HG02943 (cell line): ENCODE measurements at regions not wholly inside any gene's neighbourhood (a gene's known extent, or its start where the extent isn't known, plus 50 kb on each side); places are given as distances from the start of the nearest gene placed in this dataset.

ENCODE experiments used
- ATAC-seq: cut with Tn5 transposase; IDR thresholded peaks from one replicate; pipeline ENCODE4 v1.9.1; 2021; ENCODE audit warnings: mild to moderate bottlenecking, low read depth, moderate library complexity; ENCODE audit not compliant: unreplicated experiment

DNA sequence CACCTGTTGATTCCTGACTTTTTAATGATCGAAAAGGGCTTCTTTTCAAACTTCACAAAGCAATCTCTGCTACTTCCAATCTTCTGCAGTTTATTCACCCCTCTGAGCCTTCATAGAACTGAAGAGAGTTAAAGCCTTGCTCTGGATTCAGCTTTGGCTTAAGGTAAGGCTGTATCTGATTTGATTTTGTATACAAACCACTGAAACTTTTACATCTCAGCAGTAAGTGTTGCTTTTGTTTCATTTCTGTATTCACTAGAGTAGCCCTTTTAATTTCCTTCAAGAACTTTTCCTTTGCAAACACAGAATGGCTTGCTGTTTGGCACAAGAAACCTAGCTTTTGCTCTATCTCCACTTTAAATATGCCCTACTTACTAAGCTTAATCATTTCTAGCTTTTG lies 1193.0 kb upstream of the GBE1 start:
- no peak for ATAC-seq

DNA sequence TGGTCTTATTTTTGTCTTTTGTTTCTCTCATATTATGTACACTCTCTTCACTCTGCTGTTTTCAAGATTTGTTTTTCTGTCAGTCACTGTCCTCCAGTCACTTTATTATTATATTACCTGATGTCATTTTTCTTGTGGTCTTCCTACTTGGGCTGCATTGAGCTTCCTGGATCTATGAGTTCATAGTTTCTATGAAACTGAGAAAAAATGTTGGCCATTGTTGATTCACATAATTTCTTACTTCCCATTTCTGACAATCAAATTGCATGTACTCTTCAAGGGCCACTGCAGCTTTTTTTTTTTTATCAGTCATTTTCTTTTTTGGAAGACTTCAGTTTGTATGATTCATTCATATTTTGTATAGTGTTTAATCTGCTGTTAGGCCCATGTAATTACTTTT lies 1180.6 kb upstream of the GBE1 start:
- ATAC-seq = no peak

DNA sequence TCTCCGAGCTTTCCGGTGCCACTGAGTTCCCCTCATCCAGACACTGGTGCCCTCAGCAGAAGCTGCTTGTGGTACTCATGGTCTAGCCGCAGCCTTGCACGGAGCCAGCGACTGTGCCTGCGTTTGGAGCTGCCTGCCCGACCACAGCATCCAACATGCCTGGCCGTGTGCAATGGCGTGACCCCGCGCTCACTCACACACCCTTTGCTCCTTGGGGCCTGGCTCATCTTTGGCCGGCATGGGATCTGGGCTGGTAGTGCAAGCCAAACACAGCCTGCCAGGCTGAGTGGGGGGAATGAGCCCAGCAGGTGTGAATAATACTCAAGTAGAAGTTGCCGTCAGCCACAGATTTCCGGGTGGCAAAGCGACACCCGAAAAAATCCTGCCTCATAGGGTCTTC lies 1178.7 kb upstream of the GBE1 start:
- no peak for ATAC-seq

DNA sequence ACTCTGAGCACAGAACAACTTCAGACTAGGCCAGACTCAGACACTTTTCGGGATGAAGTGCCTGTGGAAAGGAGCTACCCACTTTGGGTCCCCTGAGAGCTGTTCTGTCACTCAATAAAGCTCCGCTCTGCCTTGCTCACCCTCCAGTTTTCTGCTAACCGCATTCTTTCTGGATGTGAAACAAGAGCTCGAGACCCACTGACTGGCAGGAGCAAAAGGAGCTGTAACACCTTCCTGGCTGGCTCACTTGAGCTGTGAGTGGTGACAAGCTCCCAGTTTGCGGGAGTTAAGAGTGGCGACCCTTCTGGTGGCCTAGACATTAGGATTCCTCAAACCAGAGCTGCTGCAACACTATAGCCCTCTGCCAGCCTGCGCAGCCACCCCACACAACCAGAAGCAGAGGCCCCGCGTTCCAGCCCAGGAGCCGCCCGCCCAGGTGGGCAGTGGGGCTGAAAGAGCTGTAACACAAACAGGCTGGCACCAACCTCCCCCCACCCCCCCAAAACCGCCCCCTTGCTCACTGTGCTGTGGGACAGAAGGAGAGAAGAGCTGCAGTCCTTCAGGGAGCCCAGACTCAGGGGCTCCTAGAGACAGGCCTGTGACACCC lies 1178.1 kb upstream of the GBE1 start:
- ATAC-seq = no peak

DNA sequence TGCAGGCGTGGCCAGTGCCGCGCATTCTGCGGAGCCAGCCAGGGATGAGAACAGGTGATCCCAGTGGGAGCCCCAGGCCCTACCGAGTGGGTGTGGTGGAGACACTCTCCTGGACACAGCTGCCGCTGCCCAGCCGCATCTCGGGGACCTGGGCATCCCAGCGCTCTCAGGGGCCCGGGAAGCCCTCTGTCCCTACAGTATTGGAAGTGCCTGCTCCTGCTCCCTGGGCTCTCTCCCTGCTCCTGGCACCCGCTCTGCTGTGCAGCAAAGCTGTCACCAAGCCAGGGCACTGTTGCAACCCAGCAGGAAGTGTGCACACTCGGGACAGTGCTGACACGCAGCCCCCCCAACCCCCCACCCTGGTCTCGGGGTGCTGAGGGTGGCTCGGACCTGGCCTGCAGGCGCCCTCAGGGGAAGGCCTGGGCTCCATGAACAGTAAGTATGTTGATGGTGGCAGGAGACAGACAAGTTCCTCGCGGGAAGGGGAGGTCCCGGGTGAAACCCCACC lies 1177.4 kb upstream of the GBE1 start:
- no peak for ATAC-seq

DNA sequence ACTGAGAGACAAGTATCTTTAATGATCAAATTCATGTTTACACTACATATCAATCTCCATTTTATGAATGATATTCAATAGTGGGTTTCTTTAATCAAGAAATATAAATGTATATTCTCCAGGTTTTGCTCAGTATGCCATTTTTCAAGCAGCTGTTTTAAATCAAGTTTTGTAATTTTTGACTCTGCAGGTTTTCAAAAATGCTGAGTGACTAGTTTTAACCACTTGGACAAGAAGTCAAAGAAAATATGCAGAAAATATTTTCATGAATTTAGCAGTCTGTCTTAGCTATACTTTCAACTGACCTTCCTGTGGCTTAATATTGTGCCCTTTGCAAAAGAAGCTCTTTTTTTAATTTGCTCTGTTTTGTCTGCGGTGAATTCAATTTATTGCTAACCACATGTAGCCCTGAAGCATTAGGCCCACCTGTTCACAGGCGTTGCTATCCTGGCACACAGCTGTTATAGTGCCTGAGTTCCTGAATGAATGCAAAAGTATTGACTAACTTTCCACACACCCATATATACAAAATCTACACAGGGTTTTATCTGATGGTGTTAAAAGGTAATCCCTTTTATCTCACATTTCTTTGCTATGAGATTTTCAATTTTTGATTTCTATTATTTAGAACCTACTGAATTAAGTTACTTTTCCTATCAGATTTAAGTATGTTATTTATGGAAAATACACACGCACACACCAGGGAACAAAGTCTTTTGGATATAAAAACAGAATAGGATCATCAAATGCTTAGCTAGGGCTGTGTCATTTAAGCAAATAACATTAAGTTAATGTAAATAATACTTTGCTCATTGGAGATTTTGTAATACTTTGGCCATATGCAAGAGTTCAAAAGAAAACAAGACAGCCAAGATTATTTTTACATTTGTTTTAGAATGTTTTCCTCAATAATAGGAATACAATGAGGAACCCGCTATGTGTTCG lies 1166.1 kb upstream of the GBE1 start:
- ATAC-seq = no peak

DNA sequence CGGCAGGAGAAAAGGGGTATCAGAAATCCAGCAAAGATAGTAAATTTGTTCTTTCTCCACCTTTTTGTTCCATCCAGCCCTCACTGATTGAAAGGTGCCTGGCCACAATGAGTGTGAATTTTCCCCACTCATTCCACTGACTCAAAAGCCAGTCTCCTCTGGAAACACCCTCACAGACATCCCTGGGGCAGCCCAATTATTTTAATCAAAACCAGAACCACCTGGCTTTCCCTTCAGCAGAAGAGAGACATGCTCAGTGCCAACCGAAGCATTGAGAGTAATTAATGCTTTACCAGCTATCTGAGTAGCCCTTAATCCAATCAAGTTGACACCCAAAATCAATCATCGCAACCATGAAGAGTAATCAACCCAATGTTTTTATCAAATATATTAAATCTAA lies 1129.6 kb upstream of the GBE1 start:
- ATAC-seq = no peak

DNA sequence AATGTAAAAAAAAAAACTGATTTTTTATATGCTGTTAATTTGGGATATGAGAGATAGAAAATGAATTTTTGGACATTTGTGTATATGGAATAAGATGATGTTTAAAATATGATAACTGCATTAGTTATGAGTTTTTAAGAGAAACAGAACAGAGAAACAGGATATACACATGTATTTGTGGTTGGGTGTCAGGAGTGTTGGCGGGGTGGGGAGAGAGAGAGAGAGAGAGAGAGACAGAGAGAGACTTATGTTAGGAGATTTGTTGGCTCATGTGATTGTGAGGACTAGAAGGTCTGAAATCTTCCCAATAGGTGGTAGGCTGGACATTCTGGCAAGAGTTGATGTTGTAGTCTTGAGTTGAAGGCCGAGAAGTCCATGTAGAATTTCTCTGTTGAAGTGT lies 1121.6 kb upstream of the GBE1 start:
- no peak for ATAC-seq

DNA sequence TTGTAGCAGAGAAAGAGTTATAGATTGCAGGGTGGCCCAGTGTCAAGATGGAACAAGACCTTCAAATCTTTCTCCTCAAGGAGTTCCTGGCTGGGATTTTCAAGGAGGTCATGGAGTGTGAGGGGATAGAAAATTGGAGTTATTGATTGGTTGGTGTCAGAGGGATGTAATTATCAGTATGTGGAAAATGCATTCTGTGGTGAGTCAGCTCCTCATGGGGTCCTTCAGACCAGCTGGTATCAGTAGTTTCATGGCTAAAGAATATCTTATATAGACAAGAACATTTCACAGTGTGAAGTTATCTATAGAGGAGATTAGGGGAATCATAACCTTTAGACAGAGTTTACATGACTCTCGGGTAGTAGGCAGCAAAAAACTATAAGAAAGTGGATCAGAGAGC lies 1114.0 kb upstream of the GBE1 start:
- ATAC-seq = no peak

DNA sequence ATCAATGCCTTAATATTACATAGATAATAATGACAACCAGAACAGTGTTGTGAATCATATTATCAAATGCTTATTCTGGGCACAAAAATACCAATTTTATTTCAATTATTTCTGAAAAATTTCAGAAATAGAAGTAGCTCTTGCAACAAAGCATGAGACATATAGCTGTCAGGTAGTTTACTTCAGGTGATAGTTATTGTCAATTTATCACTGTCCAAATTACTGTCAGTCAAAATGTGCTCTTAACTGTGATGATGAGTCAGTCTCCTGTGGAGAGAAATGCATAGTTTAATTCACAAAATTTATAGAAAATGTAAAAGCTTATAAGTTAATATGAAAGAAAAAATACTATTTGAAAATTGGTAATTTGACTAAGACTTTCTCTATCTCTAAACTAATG lies 1078.4 kb upstream of the GBE1 start:
- no peak for ATAC-seq

DNA sequence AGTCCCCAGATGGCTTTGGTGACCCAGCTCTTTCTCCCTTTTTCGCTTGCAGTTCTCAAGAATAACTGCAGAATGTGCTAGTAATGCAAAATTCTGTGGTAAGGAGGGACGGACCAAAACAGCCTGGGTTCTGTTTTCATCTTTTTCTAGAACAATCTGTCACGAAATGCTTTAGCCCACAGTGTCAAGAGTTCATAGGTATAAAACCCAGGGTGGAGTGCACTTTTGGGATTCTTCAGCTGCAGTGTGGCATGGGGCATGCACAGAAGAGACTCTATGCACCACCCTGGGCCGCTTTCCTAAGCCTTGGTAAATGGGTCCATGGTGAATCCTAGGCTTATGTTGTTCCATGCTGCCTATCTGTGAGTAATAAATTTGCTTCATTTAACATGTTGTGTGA lies 1072.7 kb upstream of the GBE1 start:
- no peak for ATAC-seq

DNA sequence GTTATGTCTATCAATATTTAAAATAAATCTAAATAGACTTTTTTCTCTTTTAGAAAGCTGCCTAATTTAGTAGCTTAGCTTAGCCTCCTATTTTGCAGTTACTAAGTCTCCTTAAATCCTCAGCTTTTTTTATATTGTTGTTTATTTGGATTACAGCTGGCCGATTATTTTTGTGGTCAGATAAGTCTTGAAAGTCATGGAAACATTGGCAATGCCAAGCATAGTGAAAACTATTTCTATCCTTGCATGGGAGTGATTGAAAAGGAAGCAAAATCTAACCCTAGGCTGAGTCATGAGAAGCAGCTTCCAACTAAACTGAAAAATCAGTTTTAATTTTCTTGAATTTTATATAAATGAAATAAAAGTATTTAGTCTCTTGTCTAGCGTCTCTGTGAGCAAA lies 1063.0 kb upstream of the GBE1 start:
- ATAC-seq = no peak

DNA sequence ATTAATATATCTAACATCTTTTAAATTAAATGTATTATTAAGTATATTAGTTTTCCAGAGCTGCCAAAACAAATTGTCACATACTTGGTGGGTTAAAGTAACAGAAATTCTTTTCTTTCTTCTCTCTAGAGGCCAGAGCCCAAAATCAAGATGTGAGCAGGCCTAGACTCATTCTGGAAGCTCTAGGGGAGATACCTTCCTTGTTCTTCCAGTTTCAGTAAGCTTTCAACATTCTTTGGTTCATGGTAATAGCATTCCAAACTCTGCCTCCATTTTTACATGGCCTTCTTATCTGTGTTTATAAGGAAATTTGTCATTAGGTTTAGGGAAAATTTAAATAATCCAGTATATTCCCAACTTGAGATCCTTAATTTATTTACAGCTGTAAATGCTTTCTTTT lies 1054.6 kb upstream of the GBE1 start:
- no peak for ATAC-seq

DNA sequence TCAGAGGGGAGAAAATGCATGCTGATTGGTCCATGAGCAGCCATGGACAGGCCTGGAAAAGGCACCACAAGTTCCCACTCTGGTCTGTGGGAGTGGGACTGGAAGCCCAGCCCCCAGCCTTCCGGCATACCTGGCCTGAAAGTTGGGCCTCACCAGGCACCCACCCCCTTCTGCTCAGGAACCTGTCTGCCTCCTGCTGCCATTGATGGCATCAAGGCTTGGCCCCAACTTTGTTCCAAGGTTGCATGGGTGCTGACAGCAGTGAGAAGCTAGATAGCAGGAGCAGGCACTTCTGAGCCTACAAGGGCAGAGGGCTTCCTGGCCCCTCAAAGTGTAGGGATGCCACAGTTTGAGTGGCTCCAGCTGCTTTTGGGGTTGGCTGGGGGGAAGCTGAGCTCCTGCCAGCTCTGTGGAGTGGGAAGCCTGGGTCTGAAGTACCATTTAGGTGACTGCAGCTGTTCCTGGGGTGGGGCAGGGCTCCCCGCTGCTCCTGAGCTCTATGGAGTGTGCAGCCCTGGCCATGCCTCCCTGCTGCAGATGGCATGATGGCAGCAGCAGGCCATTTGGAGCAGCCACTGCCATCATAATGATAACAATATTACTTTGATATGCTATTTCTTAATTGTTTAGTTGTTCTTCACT lies 1054.1 kb upstream of the GBE1 start:
- no peak for ATAC-seq

DNA sequence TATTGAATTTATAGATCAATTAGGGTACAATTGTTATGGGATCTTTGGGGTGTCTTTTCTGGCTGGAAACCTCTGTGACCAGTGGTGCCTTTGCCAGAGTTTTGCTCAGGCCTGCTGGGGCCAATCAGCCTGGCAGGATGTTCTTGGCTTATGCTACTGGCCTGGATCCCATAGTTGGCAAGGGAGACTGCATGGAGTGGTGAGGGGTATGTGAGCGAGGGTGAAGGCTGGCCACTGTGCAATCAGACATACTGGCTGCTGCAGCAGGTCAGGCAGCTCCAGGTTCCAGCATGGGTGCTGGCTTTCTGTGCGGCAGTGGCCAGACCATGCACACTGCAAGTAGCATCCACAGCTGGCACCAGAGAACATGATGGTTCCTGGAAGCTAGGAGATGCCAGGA lies 1053.2 kb upstream of the GBE1 start:
- ATAC-seq = no peak

DNA sequence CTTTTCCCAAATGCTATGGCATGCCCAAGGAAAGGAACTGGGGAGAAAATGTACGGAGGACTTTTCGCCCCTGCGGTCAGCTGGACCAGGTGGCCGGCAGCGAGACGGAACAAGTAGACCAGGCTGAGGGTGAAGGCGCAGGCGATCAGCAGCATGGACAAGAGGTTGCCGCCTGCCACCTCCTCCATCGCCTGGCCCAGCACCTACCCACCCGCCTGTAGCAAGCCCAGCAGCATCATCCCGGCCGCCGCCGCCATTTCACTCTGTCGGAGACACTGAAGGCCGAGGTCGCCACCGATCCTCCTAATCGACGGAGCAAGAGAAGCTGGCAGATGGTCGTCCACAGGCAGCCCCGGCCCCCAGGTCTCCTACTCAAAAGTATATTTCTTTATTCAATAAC lies 1046.3 kb upstream of the GBE1 start:
- no peak for ATAC-seq

DNA sequence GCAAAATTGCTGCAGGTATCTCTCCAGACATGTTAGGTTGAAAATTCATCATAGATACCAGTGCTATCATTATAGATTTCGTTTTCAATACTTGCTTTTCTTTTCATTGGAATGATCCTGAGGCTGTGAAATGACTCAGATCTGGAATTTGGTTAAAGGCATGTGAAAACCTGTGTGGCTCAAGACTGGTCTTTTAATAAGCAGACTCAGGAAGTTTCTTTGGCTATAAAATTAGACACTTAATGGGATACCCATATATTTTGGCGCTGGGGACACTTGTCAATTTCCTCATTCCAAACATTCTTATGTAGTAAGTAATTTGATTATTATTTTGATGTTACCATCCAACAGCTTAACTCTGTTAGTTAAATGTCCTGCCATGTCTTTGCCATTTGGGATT lies 1041.1 kb upstream of the GBE1 start:
- no peak for ATAC-seq

DNA sequence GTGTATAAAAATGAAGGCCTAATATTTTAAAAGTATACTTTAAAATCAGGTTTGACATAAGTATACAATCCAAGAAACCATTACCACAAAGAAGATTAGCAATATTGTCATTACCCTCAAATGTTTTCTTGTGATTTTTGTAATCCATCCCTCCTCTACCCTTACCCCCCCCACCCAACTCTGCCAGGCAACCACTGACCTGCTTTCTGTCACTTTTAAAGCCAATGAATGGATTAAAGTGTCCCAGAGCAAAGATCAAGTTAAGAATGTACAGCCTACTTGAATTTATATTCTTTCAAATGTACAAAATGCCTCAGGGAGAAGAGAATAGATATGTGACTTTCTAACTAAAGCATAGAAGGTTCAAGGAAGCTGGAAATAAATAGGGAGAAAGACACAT lies 1038.8 kb upstream of the GBE1 start:
- no peak for ATAC-seq

DNA sequence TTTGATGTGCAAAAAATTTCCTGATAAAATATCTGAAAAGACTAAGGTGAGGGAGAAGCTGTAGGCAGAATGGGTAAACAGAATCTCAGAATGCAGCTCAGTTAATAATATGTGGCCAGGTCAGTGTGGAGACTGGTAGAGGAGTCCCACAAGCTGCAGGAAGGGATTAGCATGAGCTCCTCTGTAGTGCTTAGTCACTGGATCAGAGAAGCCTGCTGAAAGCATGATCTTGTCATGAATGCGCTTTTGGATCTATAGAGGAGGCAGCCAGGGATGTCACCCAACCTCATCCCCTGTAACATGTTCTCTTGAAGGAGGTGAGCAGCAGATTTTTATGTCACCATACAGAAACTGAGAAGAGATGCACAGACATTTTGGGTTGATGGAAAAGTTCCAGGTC lies 1035.3 kb upstream of the GBE1 start:
- ATAC-seq = no peak

DNA sequence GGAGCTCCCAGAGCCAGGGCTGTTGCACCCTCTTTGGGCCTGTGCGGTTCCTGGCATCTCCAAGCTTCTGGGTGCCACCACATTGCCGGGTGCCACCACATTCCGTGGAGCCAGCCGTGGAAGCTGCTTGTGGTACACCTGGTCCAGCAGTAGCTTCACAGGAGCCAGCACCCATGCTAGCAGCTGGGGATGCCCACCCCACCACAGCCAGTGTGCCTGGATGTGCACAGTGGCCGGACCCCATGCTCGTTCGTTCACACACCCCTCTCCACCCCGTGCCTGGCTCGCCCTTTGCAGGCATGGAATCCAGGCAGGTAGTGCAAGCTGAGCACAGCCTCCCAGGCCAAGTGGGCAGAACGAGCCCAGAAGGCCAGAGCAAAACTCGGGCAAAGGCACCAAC lies 1029.8 kb upstream of the GBE1 start:
- ATAC-seq = no peak

DNA sequence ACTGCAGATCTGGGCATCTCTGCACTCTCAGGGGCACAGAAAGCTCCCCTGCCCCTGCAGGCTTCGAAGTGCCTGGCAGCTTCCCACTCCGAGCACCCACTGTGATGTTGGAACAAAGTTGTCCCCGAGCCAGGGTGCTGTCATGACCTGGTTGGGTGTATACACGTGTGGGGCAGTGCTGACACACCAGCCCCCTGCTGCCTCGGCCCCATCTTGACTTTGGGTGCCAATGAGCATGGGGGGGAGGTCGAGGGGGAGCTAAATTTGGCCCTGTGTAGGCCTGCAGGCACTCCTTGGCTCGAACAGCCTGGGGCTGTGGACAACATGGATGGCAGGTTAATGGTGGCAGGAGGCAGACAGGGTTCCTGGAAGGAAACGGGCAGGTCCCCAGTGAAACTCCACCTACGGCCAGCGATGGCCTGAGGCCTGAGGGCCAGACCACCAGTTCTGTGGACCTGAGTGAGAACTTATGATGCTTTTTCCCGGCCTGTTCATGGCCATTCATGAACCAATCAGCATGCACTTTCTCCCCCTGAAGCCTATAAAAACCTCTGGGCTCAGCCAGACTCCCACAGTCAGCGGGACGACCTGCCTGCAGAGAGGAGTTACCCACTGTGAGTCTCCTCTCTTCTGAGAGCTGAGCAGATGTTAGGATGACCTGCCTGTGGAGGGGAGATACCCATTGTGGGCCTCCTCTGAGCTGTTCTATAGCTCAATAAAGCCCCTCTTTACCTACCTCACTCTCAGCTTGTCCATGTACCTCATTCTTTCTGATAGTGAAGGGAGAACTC lies 1029.1 kb upstream of the GBE1 start:
- no peak for ATAC-seq
